ENCODE measurements at regions not wholly inside any gene's neighbourhood (a gene's known extent, or its start where the extent isn't known, plus 50 kb on each side); places are given as distances from the start of the nearest gene placed in this dataset.

DNA sequence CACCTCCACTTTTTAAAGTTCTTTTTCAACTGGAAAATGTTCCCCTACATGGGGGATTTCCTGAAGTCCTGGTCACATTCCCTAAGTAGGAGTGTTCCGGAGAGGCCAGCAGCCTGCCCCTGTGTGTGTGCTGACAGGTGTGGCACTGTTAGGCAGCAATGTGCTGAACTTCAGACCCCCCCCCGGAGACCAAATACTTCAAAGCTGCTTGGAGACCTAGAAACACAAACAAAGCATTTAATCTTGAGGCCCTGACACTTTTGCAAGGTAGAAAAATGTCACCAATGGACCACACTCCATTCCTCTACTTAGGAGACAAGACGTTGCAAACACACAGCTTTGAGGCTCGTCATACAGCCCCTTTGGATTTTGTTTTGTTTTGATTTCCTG is 259.6 kb upstream of the CTNNB1 start:
- Mint-ChIP-seq H3K36me3 (ENCODE audit: insufficient read depth in 1 of 3, low read depth in 3 of 3) (no peaks in the 10 kb centered on the region), H3K9me3 (no peaks in the 10 kb centered on the region), H3K27me3 (ENCODE audit: low read depth) (no peaks in the 10 kb centered on the region), H3K27ac (no peak overlapping the region), H3K4me3 (no peak overlapping the region), H3K4me1 (no peaks in the 10 kb centered on the region)
- Histone ChIP-seq H2AK5ac (ENCODE audit: insufficient read length, low read length) (no peak overlapping the region), H3K23me2 (ENCODE audit: insufficient read length, low read depth, low read length, poor library complexity, severe bottlenecking) (no peaks in the 10 kb centered on the region), H2BK5ac (ENCODE audit: insufficient read length, low read length) (no peak overlapping the region), H3K23ac (ENCODE audit: insufficient read length, low read depth, low read length) (no peak overlapping the region), H3K18ac (ENCODE audit: insufficient read length, low read depth, low read length) (no peak overlapping the region), H4K8ac (replicated peaks; ENCODE audit: insufficient read length, low read depth, low read length) (no peak overlapping the region), H2BK20ac (ENCODE audit: low read depth, low read length, poor library complexity, severe bottlenecking) (no peak overlapping the region), H4K20me1 (ENCODE audit: control insufficient read depth, insufficient read depth, insufficient read length) (no peaks in the 10 kb centered on the region), H3K4me1 (ENCODE audit: insufficient read depth, low read length) (no peaks in the 10 kb centered on the region), H2BK12ac (ENCODE audit: insufficient read length, low read depth, low read length) (no peak overlapping the region), H3K4me2 (ENCODE audit: insufficient read depth, insufficient read length, low read length) (no peak overlapping the region), H2BK120ac (ENCODE audit: low read depth, low read length, poor library complexity, severe bottlenecking) (no peak overlapping the region), H4K5ac (ENCODE audit: insufficient read length, low read depth, low read length) (no peak overlapping the region), H4K91ac (ENCODE audit: insufficient read length, low read depth, low read length) (no peak overlapping the region), H3T11ph (ENCODE audit: low read length) (no peak overlapping the region), H3K27me3 (ENCODE audit: insufficient read depth, low read length) (no peaks in the 10 kb centered on the region), H3K79me2 (ENCODE audit: insufficient read depth, low read length) (no peaks in the 10 kb centered on the region), H3K9me3 (ENCODE audit: control insufficient read depth, low read depth, low read length) (no peaks in the 10 kb centered on the region), H3K79me1 (ENCODE audit: insufficient read depth, low read depth, low read length, poor library complexity, severe bottlenecking) (no peaks in the 10 kb centered on the region), H3K56ac (ENCODE audit: insufficient read length, low read depth, low read length) (no peak overlapping the region), H3K27ac (ENCODE audit: insufficient read length, low read depth, low read length) (no peak overlapping the region), H2AFZ (ENCODE audit: low read length) (no peak overlapping the region), H2BK15ac (ENCODE audit: low read depth, low read length) (no peak overlapping the region), H3K14ac (ENCODE audit: insufficient read depth, low read length) (no peak overlapping the region), H3K4ac (ENCODE audit: low read depth, low read length) (no peak overlapping the region), H3K9ac (ENCODE audit: extremely low read depth, insufficient read length, low read length) (no peak overlapping the region)
- TF ChIP-seq, protein P1, sequence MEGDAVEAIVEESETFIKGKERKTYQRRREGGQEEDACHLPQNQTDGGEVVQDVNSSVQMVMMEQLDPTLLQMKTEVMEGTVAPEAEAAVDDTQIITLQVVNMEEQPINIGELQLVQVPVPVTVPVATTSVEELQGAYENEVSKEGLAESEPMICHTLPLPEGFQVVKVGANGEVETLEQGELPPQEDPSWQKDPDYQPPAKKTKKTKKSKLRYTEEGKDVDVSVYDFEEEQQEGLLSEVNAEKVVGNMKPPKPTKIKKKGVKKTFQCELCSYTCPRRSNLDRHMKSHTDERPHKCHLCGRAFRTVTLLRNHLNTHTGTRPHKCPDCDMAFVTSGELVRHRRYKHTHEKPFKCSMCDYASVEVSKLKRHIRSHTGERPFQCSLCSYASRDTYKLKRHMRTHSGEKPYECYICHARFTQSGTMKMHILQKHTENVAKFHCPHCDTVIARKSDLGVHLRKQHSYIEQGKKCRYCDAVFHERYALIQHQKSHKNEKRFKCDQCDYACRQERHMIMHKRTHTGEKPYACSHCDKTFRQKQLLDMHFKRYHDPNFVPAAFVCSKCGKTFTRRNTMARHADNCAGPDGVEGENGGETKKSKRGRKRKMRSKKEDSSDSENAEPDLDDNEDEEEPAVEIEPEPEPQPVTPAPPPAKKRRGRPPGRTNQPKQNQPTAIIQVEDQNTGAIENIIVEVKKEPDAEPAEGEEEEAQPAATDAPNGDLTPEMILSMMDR (conservative IDR thresholded peaks at IDR 0.05): no peak
- no peak for DNase-seq
- no CpG with 5 or more reads among the region's 4 CpGs for WGBS (ENCODE audit: extremely low coverage, insufficient read length, low lambda C conversion rate)

All from H9 (cell line).